Ureter (tissue), 1 donor: ENCODE measurements at regions not wholly inside any gene's neighbourhood (a gene's known extent, or its start where the extent isn't known, plus 50 kb on each side); places are given as distances from the start of the nearest gene placed in this dataset.
"Not testable (repeated sequence)": the region's sequence is repeated elsewhere in the genome, so short reads cannot be mapped to it uniquely, and the experiment has no call there.

Source experiments
- DNase-seq: peaks from one replicate; pipeline ENCODE4 v3.0.0-alpha.2; 2020; ENCODE audit warnings: low spot score
- donor health status: DM: yes; HTN: yes; CAD: no.

DNA sequence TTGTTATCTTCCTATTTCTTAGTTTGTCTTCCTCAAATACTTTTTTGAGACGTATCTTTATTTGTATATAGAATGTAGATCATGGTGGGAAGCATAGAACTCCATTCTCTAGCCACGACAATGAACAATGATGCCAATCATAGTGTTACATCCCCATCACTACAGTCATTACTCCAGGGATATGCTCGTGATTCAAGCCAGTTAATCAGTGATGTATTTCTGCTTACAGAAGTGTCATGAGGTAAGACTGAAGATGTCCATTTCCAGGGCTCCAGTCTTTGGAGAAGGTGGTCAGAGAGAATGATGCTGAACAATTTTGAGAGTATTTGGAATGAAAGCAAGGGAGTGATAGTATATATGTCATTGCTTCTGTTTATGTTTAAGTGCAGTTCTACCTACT, 777.2 kb upstream of the TMEFF2 start:
- no peak for DNase-seq

- DNase-seq = no peak
Measured at GRCh38 chr2:192969055-192969454, 774.3 kb upstream of the TMEFF2 start.

DNA sequence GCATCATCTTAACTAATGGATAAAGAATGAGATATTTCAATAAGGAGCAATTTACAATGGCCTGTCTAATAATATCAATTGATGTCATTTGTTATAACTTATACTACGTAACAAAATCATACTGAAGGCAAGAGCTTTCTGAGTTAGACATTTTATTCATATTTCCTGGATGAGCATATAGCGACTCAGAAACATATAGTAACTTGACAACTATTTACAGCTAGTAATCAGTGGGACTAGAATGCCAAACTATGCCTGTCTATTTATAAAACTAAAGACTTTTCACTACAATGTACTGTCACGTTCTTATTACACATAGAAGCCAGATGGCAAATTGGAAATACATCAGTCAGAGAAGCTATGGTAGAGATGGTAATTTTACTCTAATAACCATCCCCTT, 766.2 kb upstream of the TMEFF2 start:
- no peak for DNase-seq

DNA sequence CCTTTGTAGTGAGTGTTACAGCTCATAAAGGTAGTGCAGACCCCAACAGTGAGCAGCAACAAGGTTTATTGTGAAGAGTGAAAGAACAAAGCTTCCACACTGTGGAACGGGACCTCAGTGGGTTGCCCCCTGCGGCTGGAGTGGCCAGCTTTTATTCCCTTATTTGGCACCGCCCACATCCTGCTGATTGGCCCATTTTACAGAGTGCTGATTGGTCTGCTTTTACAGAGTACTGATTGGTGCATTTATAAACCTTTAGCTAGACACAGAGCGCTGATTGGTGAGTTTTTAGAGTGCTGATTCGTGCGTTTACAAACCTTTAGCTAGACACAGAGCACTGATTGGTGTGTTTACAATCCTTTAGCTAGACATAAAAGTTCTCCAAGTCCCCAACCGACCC, 763.9 kb upstream of the TMEFF2 start:
- not testable (repeated sequence) for DNase-seq

GRCh38 chr2:192957425-192957824, 762.7 kb upstream of the TMEFF2 start:
- DNase-seq = no peak

DNA sequence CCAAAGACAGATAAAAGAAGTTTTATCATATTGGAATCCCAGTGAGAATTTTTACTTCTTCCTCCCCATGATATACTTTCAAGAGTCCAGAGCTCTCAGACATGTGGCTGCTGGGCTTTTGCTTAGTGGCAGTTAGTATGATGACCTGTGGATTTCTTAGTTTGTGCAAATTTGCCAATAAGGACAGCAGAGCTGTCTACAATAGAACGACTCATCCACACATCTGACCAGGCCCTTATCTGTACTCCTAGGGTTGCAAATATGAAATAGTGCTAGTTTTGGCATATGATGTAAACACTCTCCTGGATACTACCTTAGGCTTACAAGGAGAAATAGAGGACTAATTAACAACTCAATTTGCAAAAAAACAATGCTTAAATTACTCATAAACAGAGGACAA, 758.4 kb upstream of the TMEFF2 start:
- DNase-seq = no peak

DNA sequence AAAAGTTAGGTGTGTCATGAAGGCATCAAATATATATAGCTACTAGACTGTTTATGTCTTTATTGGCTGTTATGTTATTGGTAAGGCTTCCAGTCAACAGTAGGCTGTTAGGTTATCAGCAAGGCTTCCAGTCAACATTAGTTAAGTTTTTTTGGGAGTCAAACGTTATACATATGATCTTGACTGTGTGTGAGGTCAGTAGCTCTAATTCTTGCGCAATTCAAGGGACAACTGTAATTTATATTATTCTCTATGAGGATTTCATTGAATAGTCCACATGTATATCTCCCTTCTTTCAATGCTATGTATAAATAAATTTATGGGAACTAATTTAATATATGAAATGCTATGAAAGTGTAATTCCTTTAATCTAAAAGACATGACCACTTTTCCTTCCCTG, 757.5 kb upstream of the TMEFF2 start:
- no peak for DNase-seq

DNA sequence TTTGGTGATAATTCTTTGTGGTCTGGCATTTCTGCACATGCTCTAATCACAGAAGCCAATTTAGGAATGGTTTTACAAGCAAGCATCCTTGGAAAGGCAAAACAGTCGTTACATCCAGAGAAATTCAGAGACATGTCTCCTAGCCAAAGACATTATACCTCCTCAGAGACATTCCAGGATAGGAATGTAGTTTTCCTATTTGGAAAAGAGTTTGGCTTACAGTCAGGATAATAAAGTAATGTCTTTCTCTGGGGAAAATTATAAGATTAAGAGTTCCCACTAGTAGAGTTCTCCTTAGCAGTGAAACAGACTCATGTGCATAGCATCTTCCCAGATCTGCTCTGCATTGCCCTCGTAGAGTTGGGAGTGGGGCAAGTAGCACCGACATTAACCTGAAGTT, 753.6 kb upstream of the TMEFF2 start:
- no peak for DNase-seq

DNA sequence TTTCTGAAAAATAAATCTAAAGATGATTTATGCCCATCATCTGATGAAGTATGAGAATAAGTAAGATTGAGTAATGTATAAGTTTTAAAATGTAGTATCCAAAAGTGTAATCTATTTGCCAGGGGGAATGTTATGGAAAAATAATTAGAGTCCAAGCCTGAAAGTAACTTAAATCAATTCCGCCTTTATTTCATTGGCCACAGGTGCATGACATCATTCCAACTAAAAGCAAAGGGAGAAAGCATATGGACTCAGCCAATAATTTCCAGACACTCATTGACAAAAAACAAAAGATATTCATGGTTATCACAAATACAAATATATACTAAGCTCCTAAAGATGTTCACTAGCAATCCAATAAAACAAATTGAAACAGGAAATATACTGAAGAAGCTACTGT, 752.6 kb upstream of the TMEFF2 start:
- no peak for DNase-seq

DNA sequence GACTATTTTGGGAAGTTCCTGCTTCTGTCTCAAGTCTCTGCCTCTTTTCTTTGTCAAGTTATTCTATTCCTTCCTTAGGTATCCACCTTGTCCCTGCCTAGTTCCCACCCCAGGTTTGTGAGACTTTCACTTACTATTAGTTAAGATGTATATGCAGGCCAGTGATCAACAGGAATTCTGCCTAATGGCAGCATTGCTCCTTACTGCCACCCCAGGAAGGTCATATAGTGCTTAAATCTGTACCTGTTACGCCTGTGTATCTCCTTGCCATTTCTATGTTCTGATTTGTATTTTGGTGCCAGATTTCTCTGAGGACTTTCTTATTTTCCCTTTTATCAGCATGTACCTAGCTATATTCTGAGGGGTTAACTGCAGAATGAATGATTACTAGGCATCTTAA, 746.0 kb upstream of the TMEFF2 start:
- DNase-seq = no peak

- DNase-seq = no peak
Measured at GRCh38 chr2:192932376-192932775, 737.6 kb upstream of the TMEFF2 start.

GRCh38 chr2:192921631-192922030, 726.9 kb upstream of the TMEFF2 start:
- not testable (repeated sequence) for DNase-seq

DNA sequence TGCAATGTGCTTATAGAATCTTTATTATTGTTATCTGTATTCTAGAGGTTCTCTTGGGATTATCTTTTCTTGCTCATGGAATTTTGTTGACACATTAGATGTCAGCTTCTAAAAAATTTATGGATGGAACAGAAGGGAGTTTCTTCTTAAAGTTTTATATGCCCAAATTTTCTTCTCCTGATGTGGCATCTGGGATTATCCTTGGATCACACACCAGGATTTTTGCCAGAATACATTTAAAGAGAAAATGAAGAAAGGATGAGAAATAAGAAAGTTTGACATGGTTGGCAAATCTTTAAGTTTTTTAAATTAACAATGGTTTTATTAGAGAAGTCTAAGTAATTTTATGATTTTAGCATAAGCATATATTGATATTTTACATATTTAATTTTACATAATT, 706.7 kb upstream of the TMEFF2 start:
- DNase-seq = no peak

DNA sequence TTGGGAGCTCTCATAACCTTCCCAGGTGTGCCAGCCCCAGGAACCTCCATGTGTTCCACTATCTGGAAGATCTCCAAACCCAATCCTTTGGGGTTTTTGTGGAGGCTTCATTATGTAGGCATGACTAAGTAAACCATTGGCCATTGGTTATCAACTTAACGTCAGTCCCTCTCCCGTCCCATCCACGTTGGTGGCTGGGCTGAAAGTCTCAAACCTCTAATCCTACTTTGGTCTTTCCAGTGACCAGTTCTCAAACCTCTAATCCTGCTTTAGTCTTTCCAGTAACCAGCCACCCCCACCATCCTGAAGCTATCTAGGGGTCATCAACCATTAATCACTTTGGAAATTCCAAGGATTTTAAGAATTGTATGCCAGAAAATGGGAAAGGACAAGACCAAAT, 704.7 kb upstream of the TMEFF2 start:
- no peak for DNase-seq

GRCh38 chr2:192893976-192894375, 699.2 kb upstream of the TMEFF2 start:
- not testable (repeated sequence) for DNase-seq

DNA sequence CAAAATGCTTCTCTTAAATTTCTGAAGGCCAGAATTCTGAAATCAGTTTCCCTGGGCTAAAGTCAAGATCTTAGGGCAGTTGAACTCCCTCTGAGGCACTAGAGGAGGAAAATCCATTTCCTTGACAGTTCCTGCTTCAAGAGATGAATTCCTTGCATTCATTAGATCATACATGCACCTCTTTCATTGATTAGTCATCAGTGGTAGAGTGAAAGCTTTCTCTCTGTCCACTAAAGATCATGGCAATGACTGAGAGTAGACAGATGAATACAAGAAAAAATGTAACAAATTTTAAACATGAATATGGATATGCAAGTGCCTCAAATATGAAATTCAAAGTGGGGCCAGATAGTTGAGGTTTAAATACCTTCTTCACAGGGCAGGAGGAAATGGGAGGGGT, 693.4 kb upstream of the TMEFF2 start:
- DNase-seq = no peak

DNA sequence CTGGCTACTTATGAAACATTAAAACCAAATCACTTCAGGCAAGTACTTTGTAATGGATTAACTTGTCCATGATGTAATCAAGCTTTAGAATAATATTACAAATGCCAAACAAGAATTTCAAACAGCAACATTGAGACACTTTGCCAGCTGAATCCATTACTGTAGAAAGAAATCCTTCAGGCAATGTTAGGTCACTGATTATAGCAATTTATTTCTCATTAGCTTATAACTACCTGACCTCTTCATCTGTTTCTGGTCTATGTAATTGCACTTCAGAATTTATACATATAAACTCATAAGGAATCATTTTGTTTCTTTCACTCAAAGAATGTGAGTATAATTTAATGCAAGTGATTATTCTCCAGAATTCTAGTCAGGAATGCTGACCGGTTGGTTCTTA, 692.6 kb upstream of the TMEFF2 start:
- no peak for DNase-seq

DNA sequence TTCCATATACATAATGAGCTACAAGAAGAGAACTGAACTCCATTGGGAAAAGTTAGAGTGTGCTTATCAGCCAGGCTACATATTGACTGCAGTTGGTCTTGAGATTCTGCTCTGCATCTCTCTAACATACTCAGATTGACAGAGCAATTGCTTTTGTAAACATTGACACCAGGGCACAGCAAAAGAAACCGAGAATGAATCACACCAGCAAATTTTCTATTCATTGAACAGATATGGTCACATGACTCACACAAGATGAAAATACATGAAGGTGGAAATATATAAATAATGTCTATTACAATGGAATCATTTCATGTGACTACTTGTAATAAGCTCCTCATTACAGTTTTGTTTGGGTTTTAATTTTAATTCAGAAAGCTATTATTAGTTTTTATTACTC, 691.9 kb upstream of the TMEFF2 start:
- no peak for DNase-seq

DNA sequence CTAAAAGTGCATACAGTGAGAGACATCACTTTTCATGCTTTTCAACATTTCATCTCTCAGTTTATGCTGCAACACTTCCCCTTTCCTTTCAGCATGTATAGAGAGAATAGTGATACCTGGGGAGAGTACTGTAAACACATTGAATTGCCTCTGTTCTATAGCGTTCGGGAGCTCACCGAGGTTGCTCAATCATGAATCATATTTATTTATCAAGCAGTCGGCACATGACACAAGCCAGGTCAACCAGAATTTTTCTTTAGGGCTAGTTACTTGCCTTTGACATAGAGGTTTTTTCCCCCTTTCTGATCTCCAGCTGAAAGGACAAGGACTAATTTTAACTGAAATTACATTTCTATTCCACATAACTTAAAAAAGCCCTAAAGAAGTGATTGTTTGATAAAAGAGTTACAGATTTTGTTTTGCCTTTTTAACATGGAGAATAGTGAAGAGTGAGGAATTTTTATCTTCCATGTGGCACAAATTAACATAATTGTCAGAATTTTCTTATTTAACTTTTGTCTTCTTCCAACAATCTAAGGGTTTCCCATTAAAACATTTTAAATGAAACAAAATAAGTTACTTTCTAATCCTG, 690.9 kb upstream of the TMEFF2 start:
- no peak for DNase-seq

- no peak for DNase-seq
Measured at GRCh38 chr2:192877159-192877558, 682.4 kb upstream of the TMEFF2 start.

DNA sequence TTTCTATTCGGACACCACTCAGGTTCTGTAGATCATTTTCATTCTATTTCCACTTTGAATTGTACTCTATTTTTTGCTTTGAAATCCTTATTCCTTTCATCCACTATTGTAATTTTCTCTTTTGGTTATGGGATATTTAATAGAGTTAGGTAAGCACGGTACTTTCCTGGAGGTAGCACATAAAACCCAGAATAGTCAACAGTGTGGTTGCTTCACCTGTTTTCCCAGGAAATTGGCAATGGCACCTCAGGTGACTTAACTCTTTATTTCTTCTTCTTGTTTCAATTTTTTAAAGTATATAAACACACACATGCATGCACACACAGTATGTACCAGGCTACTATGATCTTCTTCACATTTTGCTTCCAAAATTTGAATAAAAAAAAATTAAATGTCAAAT, 682.0 kb upstream of the TMEFF2 start:
- DNase-seq = no peak

GRCh38 chr2:192854706-192855105, 660.0 kb upstream of the TMEFF2 start:
- no peak for DNase-seq

- no peak for DNase-seq
Measured at GRCh38 chr2:192854031-192854430, 659.3 kb upstream of the TMEFF2 start.

- DNase-seq = no peak
Measured at GRCh38 chr2:192828947-192829346, 634.2 kb upstream of the TMEFF2 start.

- no peak for DNase-seq
Measured at GRCh38 chr2:192828175-192828574, 633.4 kb upstream of the TMEFF2 start.
